Neural progenitor cell (in vitro differentiated cells): ENCODE measurements at regions not wholly inside any gene's neighbourhood (a gene's known extent, or its start where the extent isn't known, plus 50 kb on each side); places are given as distances from the start of the nearest gene placed in this dataset.

Source experiments
- DNase-seq: peaks from one replicate; pipeline ENCODE4 v3.0.0-alpha.2; 2016; ENCODE audit warnings: low spot score
- H2AFZ ChIP-seq: fragments of 200-600 bp; sonication (generic); replicated peaks from 2 replicates; pipeline ENCODE4 v1.6.1; 2016; ENCODE audit warnings: antibody characterized with exemption
- H3F3A ChIP-seq: fragments of 200-600 bp; sonication (generic); 2 replicates; pipeline ENCODE4 v1.6.1; 2016; ENCODE audit warnings: antibody characterized with exemption, low read depth
- H3K27ac ChIP-seq: fragments of 200-600 bp; sonication (generic); 2 replicates; pipeline ENCODE4 v1.5.1; 2016; ENCODE audit warnings: mild to moderate bottlenecking
- H3K27me3 ChIP-seq: fragments of 200-600 bp; sonication (generic); 2 replicates; pipeline ENCODE4 v1.6.1; 2016; ENCODE audit warnings: mild to moderate bottlenecking, moderate library complexity
- H3K36me3 ChIP-seq: fragments of 200-600 bp; sonication (generic); 2 replicates; pipeline ENCODE4 v1.5.1; 2016
- H3K4me1 ChIP-seq: fragments of 200-600 bp; sonication (generic); 2 replicates; pipeline ENCODE4 v1.6.1; 2016; ENCODE audit warnings: mixed run types
- H3K4me2 ChIP-seq: fragments of 200-600 bp; sonication (generic); 2 replicates; pipeline ENCODE4 v1.6.1; 2016
- H3K4me3 ChIP-seq: fragments of 200-600 bp; sonication (generic); 2 replicates; pipeline ENCODE4 v1.5.1; 2016
- H3K79me2 ChIP-seq: fragments of 200-600 bp; sonication (generic); 2 replicates; pipeline ENCODE4 v1.6.1; 2016; ENCODE audit warnings: low read depth
- H3K9ac ChIP-seq: fragments of 200-600 bp; sonication (generic); 2 replicates; pipeline ENCODE4 v1.6.1; 2016
- H3K9me3 ChIP-seq: fragments of 200-600 bp; sonication (generic); 2 replicates; pipeline ENCODE4 v1.5.1; 2016; ENCODE audit warnings: low read depth
- H4K20me1 ChIP-seq: fragments of 200-600 bp; sonication (generic); 2 replicates; pipeline ENCODE4 v1.6.1; 2016; ENCODE audit warnings: low read depth
- H3K27ac Mint-ChIP-seq: 3 replicates; pipeline ENCODE4 v1.8.0; 2021; ENCODE audit warnings: mixed read lengths
- H3K27me3 Mint-ChIP-seq: 2 replicates; pipeline ENCODE4 v1.8.0; 2022; ENCODE audit warnings: low read depth, mild to moderate bottlenecking, inconsistent platforms, moderate library complexity, mixed read lengths; ENCODE audit not compliant: insufficient read depth
- H3K36me3 Mint-ChIP-seq: 3 replicates; pipeline ENCODE4 v1.8.0; 2021; ENCODE audit warnings: mixed read lengths
- H3K4me1 Mint-ChIP-seq: 3 replicates; pipeline ENCODE4 v1.8.0; 2021; ENCODE audit warnings: mixed read lengths
- H3K4me3 Mint-ChIP-seq: 3 replicates; pipeline ENCODE4 v1.8.0; 2021; ENCODE audit warnings: mild to moderate bottlenecking, moderate library complexity, mixed read lengths
- H3K9me3 Mint-ChIP-seq: 3 replicates; pipeline ENCODE4 v1.8.0; 2020; ENCODE audit warnings: mixed read lengths
- EZH2 ChIP-seq: fragments of 200-600 bp; sonication (generic); IDR thresholded peaks from 2 replicates; pipeline ENCODE4 v1.6.1; 2017; ENCODE audit warnings: antibody characterized with exemption, mild to moderate bottlenecking, moderate library complexity
- EZH2phosphoT487 ChIP-seq: fragments of 200-600 bp; sonication (generic); IDR thresholded peaks from 2 replicates; pipeline ENCODE4 v1.6.1; 2017; ENCODE audit warnings: antibody characterized with exemption
- TF ChIP-seq, protein P1 (sequence below): fragments of 200-600 bp; sonication (generic); IDR thresholded peaks from 2 replicates; pipeline ENCODE4 v1.5.1; 2017; ENCODE audit warnings: antibody characterized with exemption, mild to moderate bottlenecking

DNA sequence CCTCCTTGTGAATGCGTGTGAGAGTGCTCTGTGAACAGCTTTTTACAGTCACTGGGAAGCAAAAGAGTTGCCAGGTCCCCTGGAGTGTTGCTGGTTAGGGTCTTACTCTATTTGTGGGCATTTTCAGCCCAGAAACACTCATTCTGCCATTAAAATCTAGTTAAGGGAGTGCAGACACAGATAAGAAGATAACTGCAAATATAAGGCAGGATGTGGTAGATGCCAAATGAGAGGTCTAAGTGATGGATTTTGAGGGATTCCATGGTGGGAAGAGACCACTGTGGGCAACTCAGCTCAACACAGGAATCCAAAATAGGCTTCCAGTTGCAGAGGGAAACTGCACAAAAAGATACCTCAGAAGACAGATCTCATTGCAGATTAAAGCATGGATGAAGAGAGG is 54.5 kb upstream of the KL start:
- Histone ChIP-seq H3K9me3 (no peaks in the 10 kb centered on the region), H3K4me3 (no peak overlapping the region), H3K4me1 (no peaks in the 10 kb centered on the region), H3K27ac (no peak overlapping the region), H2AFZ (no peak overlapping the region), H3K9ac (no peak overlapping the region), H3K79me2 (no peaks in the 10 kb centered on the region), H4K20me1 (no peaks in the 10 kb centered on the region), H3F3A (no peaks in the 10 kb centered on the region), H3K36me3 (no peaks in the 10 kb centered on the region), H3K27me3 (peaks cover 60% of the 10 kb centered on the region), H3K4me2 (no peak overlapping the region)
- H3K27me3 Mint-ChIP-seq, result peaks cover 15% of the 10 kb centered on the region
- H3K9me3 Mint-ChIP-seq, result no peaks in the 10 kb centered on the region
- no peak for TF ChIP-seq EZH2phosphoT487
- no peak for TF ChIP-seq EZH2
- no peak overlapping the region for H3K27ac Mint-ChIP-seq
- no peak overlapping the region for H3K4me3 Mint-ChIP-seq
- DNase-seq, result no peak
- H3K36me3 Mint-ChIP-seq, result no peaks in the 10 kb centered on the region
- no peaks in the 10 kb centered on the region for H3K4me1 Mint-ChIP-seq

DNA sequence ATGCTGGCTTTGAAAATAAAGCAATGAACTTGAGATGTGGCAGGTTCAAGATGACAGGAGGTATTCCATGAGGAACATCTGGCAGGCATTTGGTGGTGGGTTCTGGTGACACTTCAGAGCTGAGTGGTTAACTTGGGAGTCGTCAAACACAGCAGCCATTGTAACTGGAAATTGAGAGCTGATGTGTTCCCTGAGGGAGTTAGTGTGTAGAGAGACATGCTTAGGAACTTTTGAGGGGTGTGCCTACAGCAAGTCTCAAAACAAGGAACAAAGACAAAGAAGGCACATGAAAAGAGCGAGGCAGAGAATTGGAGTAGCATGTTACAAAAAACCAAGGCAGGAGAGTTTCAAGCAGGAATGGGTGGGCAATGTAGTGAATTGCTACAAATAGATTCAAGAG is 53.9 kb upstream of the KL start:
- H3K27me3 ChIP-seq, result peaks cover 54% of the 10 kb centered on the region
- Mint-ChIP-seq H3K27ac (no peak overlapping the region), H3K4me1 (no peaks in the 10 kb centered on the region), H3K9me3 (no peaks in the 10 kb centered on the region), H3K27me3 (peaks cover 15% of the 10 kb centered on the region), H3K4me3 (no peak overlapping the region), H3K36me3 (no peaks in the 10 kb centered on the region)
- H3F3A ChIP-seq, result no peaks in the 10 kb centered on the region
- H3K36me3 ChIP-seq, result no peaks in the 10 kb centered on the region
- no peak overlapping the region for H3K9ac ChIP-seq
- H3K4me1 ChIP-seq, result no peaks in the 10 kb centered on the region
- H3K27ac ChIP-seq, result no peak overlapping the region
- H4K20me1 ChIP-seq, result no peaks in the 10 kb centered on the region
- no peak overlapping the region for H3K4me3 ChIP-seq
- H2AFZ ChIP-seq, result no peak overlapping the region
- H3K9me3 ChIP-seq, result no peaks in the 10 kb centered on the region
- no peak for DNase-seq
- H3K79me2 ChIP-seq, result no peaks in the 10 kb centered on the region
- no peak overlapping the region for H3K4me2 ChIP-seq
- TF ChIP-seq EZH2phosphoT487 (no peak), EZH2 (no peak)
- TF ChIP-seq, protein P1, sequence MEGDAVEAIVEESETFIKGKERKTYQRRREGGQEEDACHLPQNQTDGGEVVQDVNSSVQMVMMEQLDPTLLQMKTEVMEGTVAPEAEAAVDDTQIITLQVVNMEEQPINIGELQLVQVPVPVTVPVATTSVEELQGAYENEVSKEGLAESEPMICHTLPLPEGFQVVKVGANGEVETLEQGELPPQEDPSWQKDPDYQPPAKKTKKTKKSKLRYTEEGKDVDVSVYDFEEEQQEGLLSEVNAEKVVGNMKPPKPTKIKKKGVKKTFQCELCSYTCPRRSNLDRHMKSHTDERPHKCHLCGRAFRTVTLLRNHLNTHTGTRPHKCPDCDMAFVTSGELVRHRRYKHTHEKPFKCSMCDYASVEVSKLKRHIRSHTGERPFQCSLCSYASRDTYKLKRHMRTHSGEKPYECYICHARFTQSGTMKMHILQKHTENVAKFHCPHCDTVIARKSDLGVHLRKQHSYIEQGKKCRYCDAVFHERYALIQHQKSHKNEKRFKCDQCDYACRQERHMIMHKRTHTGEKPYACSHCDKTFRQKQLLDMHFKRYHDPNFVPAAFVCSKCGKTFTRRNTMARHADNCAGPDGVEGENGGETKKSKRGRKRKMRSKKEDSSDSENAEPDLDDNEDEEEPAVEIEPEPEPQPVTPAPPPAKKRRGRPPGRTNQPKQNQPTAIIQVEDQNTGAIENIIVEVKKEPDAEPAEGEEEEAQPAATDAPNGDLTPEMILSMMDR, result no peak

GRCh38 chr13:32964987-32965386 is 51.2 kb upstream of the KL start:
- no peak overlapping the region for H3K4me3 ChIP-seq
- no peak for DNase-seq

More at GRCh38 chr13:32964987-32965386, 51.2 kb upstream of the KL start:
- peaks cover 1% of the 10 kb centered on the region for H3K4me1 Mint-ChIP-seq
- no peaks in the 10 kb centered on the region for H4K20me1 ChIP-seq
- no peak overlapping the region for H3K9ac ChIP-seq
- H3K4me1 ChIP-seq, result no peaks in the 10 kb centered on the region
- TF ChIP-seq EZH2phosphoT487 (no peak), EZH2 (no peak)
- H2AFZ ChIP-seq, result no peak overlapping the region
- no peak overlapping the region for H3K27ac Mint-ChIP-seq
- H3K9me3 ChIP-seq, result no peaks in the 10 kb centered on the region
- no peak overlapping the region for H3K27ac ChIP-seq
- no peaks in the 10 kb centered on the region for H3K36me3 Mint-ChIP-seq
- no peaks in the 10 kb centered on the region for H3K79me2 ChIP-seq
- peaks cover 35% of the 10 kb centered on the region for H3K27me3 ChIP-seq
- no peaks in the 10 kb centered on the region for H3F3A ChIP-seq
- no peak overlapping the region for H3K4me3 Mint-ChIP-seq
- peaks cover 3% of the 10 kb centered on the region for H3K27me3 Mint-ChIP-seq
- H3K36me3 ChIP-seq, result no peaks in the 10 kb centered on the region
- H3K9me3 Mint-ChIP-seq, result no peaks in the 10 kb centered on the region
- H3K4me2 ChIP-seq, result no peak overlapping the region
